Neural cell (in vitro differentiated cells): ENCODE measurements at regions not wholly inside any gene's neighbourhood (a gene's known extent, or its start where the extent isn't known, plus 50 kb on each side); places are given as distances from the start of the nearest gene placed in this dataset.

Experiments used
- H2AFZ ChIP-seq: fragments of 200-600, 300-800 bp; sonication (generic), shearing (Covaris generic); 2 replicates; pipeline ENCODE4 v1.6.0; 2014; ENCODE audit warnings: low read depth, mild to moderate bottlenecking, antibody characterized with exemption, low read length, moderate library complexity
- H3F3A ChIP-seq: fragments of 200-600 bp; shearing (Covaris generic); 2 replicates; pipeline ENCODE4 v1.6.1; 2016; ENCODE audit warnings: mild to moderate bottlenecking, moderate library complexity, mixed read lengths, antibody characterized with exemption, low read length; ENCODE audit not compliant: insufficient read depth, poor library complexity, severe bottlenecking
- H3K27ac ChIP-seq: fragments of 200-600, 300-800 bp; sonication (generic), shearing (Covaris generic); 2 replicates; pipeline ENCODE4 v1.5.1; 2014; ENCODE audit warnings: mild to moderate bottlenecking, low read length, moderate library complexity
- H3K27me3 ChIP-seq: fragments of 300-800, 200-600 bp; sonication (generic), shearing (Covaris generic); 2 replicates; pipeline ENCODE4 v1.6.0; 2014; ENCODE audit warnings: mild to moderate bottlenecking, low read depth, low read length, moderate library complexity; ENCODE audit not compliant: insufficient read depth
- H3K36me3 ChIP-seq: fragments of 300-800, 200-600 bp; sonication (generic), shearing (Covaris generic); 2 replicates; pipeline ENCODE4 v1.5.1; 2014; ENCODE audit warnings: mild to moderate bottlenecking, antibody characterized with exemption, low read length, moderate library complexity; ENCODE audit not compliant: insufficient read depth
- H3K4me2 ChIP-seq: fragments of 300-800, 200-600 bp; sonication (generic), shearing (Covaris generic); 2 replicates; pipeline ENCODE4 v1.6.0; 2014; ENCODE audit warnings: mild to moderate bottlenecking, low read length
- H3K4me3 ChIP-seq: fragments of 300-800, 200-600 bp; sonication (generic), shearing (Covaris generic); 2 replicates; pipeline ENCODE4 v1.5.1; 2014; ENCODE audit warnings: mild to moderate bottlenecking, low read length, moderate library complexity
- H3K79me2 ChIP-seq: fragments of 200-600 bp; shearing (Covaris generic); replicated peaks from 2 replicates; pipeline ENCODE4 v1.6.0; 2014; ENCODE audit warnings: mild to moderate bottlenecking, low read length, moderate library complexity; ENCODE audit not compliant: insufficient read depth
- H3K9ac ChIP-seq: fragments of 300-800, 200-600 bp; sonication (generic), shearing (Covaris generic); 2 replicates; pipeline ENCODE4 v1.6.1; 2016; ENCODE audit warnings: mild to moderate bottlenecking, low read length, mixed read lengths
- H3K9me2 ChIP-seq: fragments of 200-600 bp; shearing (Covaris generic); 2 replicates; pipeline ENCODE4 v1.6.1; 2016; ENCODE audit warnings: mild to moderate bottlenecking, low read length, mixed read lengths; ENCODE audit not compliant: insufficient read depth
- H3K9me3 ChIP-seq: fragments of 200-600, 300-800 bp; sonication (generic), shearing (Covaris generic); 2 replicates; pipeline ENCODE4 v1.6.1; 2016; ENCODE audit warnings: mild to moderate bottlenecking, mixed run types, low read length, moderate library complexity, mixed read lengths
- H4K20me1 ChIP-seq: fragments of 200-600 bp; shearing (Covaris generic); 2 replicates; pipeline ENCODE4 v1.6.1; 2016; ENCODE audit warnings: mild to moderate bottlenecking, mixed run types; ENCODE audit not compliant: insufficient read depth
- CTCF ChIP-seq: fragments of 450-650 bp; IDR thresholded peaks from 2 replicates; pipeline ENCODE4 v1.5.1; 2014; ENCODE audit warnings: antibody characterized with exemption, mild to moderate bottlenecking, moderate library complexity; ENCODE audit not compliant: poor library complexity, severe bottlenecking
- EP300 ChIP-seq: fragments of 450-650 bp; conservative IDR thresholded peaks from 2 replicates; pipeline ENCODE4 v1.6.1; 2014; ENCODE audit warnings: antibody characterized with exemption, mild to moderate bottlenecking, moderate library complexity; ENCODE audit not compliant: poor library complexity, severe bottlenecking
- EZH2 ChIP-seq: fragments of 200-600, 300-800 bp; shearing (Covaris generic), sonication (generic); IDR thresholded peaks from 2 replicates; pipeline ENCODE4 v1.6.1; 2014; ENCODE audit warnings: antibody characterized with exemption, low read length, borderline replicate concordance, mild to moderate bottlenecking; ENCODE audit not compliant: insufficient read depth, poor library complexity, severe bottlenecking
- MXI1 ChIP-seq: fragments of 450-650 bp; conservative IDR thresholded peaks from 2 replicates; pipeline ENCODE4 v1.6.1; 2014; ENCODE audit warnings: antibody characterized with exemption, mild to moderate bottlenecking; ENCODE audit not compliant: poor library complexity, severe bottlenecking
- POLR2AphosphoS5 ChIP-seq: IDR thresholded peaks from 2 replicates; pipeline ENCODE4 v1.6.1; 2012
- RAD21 ChIP-seq: fragments of 450-650 bp; conservative IDR thresholded peaks from 2 replicates; pipeline ENCODE4 v1.6.1; 2014; ENCODE audit warnings: antibody characterized with exemption, mild to moderate bottlenecking, moderate library complexity
- REST ChIP-seq: IDR thresholded peaks from 2 replicates; pipeline ENCODE4 v1.6.1; 2012; ENCODE audit warnings: borderline replicate concordance
- SMC3 ChIP-seq: fragments of 450-650 bp; conservative IDR thresholded peaks from 2 replicates; pipeline ENCODE4 v1.6.1; 2014; ENCODE audit warnings: antibody characterized with exemption, mild to moderate bottlenecking, moderate library complexity; ENCODE audit not compliant: poor library complexity
- TAF1 ChIP-seq: IDR thresholded peaks from 2 replicates; pipeline ENCODE4 v1.6.1; 2012; ENCODE audit warnings: low read depth

- no peak overlapping the region for H3K27ac ChIP-seq
- H3K4me2 ChIP-seq, result no peak overlapping the region
- no peaks in the 10 kb centered on the region for H3K79me2 ChIP-seq
- H3K36me3 ChIP-seq, result no peaks in the 10 kb centered on the region
- H3K9me3 ChIP-seq, result peaks cover 2% of the 10 kb centered on the region
- H2AFZ ChIP-seq, result no peak overlapping the region
- no peaks in the 10 kb centered on the region for H3F3A ChIP-seq
- no peaks in the 10 kb centered on the region for H3K9me2 ChIP-seq
- H3K27me3 ChIP-seq, result no peaks in the 10 kb centered on the region
- H3K9ac ChIP-seq, result no peak overlapping the region
- no peak for TF ChIP-seq EZH2
- TF ChIP-seq RAD21, result no peak
- no peak for TF ChIP-seq POLR2AphosphoS5
- no peak for TF ChIP-seq TAF1
- TF ChIP-seq REST, result no peak
- TF ChIP-seq EP300, result no peak
- TF ChIP-seq CTCF, result no peak
- no peak for TF ChIP-seq SMC3
- no peak for TF ChIP-seq MXI1
- H4K20me1 ChIP-seq, result no peaks in the 10 kb centered on the region
- H3K4me3 ChIP-seq, result no peak overlapping the region
Observed at GRCh38 chr15:58381697-58382096, 50.1 kb upstream of the LIPC start.
